ENCODE measurements at regions not wholly inside any gene's neighbourhood (a gene's known extent, or its start where the extent isn't known, plus 50 kb on each side); places are given as distances from the start of the nearest gene placed in this dataset.

GRCh38 chr1:208552928-208553327 lies 308.7 kb upstream of the PLXNA2 start:
- DNase-seq = no peak

- DNase-seq = no peak
Measured at GRCh38 chr1:208556461-208556860, 312.3 kb upstream of the PLXNA2 start.

- DNase-seq = no peak
Measured at GRCh38 chr1:208557046-208557722, 313.0 kb upstream of the PLXNA2 start.

GRCh38 chr1:208557723-208558094 lies 313.5 kb upstream of the PLXNA2 start:
- no peak for DNase-seq

GRCh38 chr1:208559597-208560329 lies 315.6 kb upstream of the PLXNA2 start:
- DNase-seq = no peak

GRCh38 chr1:208562151-208562960 lies 318.2 kb upstream of the PLXNA2 start:
- DNase-seq = no peak

- no peak for DNase-seq
Measured at GRCh38 chr1:208564466-208564865, 320.3 kb upstream of the PLXNA2 start.

GRCh38 chr1:208565756-208566440 lies 321.7 kb upstream of the PLXNA2 start:
- DNase-seq = no peak

- no peak for DNase-seq
Measured at GRCh38 chr1:208569181-208569580, 325.0 kb upstream of the PLXNA2 start.

GRCh38 chr1:208570362-208570761 lies 326.2 kb upstream of the PLXNA2 start:
- no peak for DNase-seq

GRCh38 chr1:208576425-208576824 lies 332.2 kb upstream of the PLXNA2 start:
- DNase-seq = no peak

- no peak for DNase-seq
Measured at GRCh38 chr1:208577381-208577905, 333.3 kb upstream of the PLXNA2 start.

GRCh38 chr1:208581209-208581608 lies 337.0 kb upstream of the PLXNA2 start:
- no peak for DNase-seq

- DNase-seq = no peak
Measured at GRCh38 chr1:208581667-208582066, 337.5 kb upstream of the PLXNA2 start.

- no peak for DNase-seq
Measured at GRCh38 chr1:208584167-208584755, 340.1 kb upstream of the PLXNA2 start.

GRCh38 chr1:208587110-208587509 lies 342.9 kb upstream of the PLXNA2 start:
- DNase-seq = no peak

- DNase-seq = no peak
Measured at GRCh38 chr1:208593306-208594006, 349.3 kb upstream of the PLXNA2 start.

- no peak for DNase-seq
Measured at GRCh38 chr1:208595236-208595635, 351.1 kb upstream of the PLXNA2 start.

- no peak for DNase-seq
Measured at GRCh38 chr1:208595745-208596144, 351.6 kb upstream of the PLXNA2 start.

- no peak for DNase-seq
Measured at GRCh38 chr1:208597571-208597970, 353.4 kb upstream of the PLXNA2 start.

GRCh38 chr1:208598021-208598420 lies 353.8 kb upstream of the PLXNA2 start:
- no peak for DNase-seq

GRCh38 chr1:208599063-208599462 lies 354.9 kb upstream of the PLXNA2 start:
- DNase-seq = no peak
